HepG2 (cell line): ENCODE measurements at regions not wholly inside any gene's neighbourhood (a gene's known extent, or its start where the extent isn't known, plus 50 kb on each side); places are given as distances from the start of the nearest gene placed in this dataset.

Experiments
- CTCF ChIP-seq: sonication (generic); formaldehyde crosslinking; IDR thresholded peaks from 2 replicates; pipeline ENCODE4 v1.5.0; 2020; ENCODE audit warnings: mild to moderate bottlenecking, missing genetic modification reagents, moderate library complexity
- HDAC1 ChIP-seq: sonication (generic); formaldehyde crosslinking; IDR thresholded peaks from 2 replicates; pipeline ENCODE4 v1.5.1; 2020; ENCODE audit warnings: mild to moderate bottlenecking, missing genetic modification reagents
- HMGXB4 ChIP-seq, 2 experiments: sonication (generic) in 1 of 2; formaldehyde crosslinking in 1 of 2; IDR thresholded peaks; 2 replicates each; pipeline versions ENCODE4 v1.4.0 to v1.6.1; 2018 to 2020; ENCODE audit warnings: missing genetic modification reagents in 2 of 2, borderline replicate concordance in 1 of 2, low read depth in 1 of 2, mild to moderate bottlenecking in 1 of 2, missing biosample characterization in 1 of 2
- HNRNPK ChIP-seq: fragments of 200-400 bp; formaldehyde crosslinking; IDR thresholded peaks from 2 replicates; pipeline ENCODE4 v1.6.1; 2018; ENCODE audit warnings: low read length, low read depth, moderate library complexity, mild to moderate bottlenecking; ENCODE audit not compliant: poor library complexity, severe bottlenecking
- MLXIP ChIP-seq: sonication (generic); formaldehyde crosslinking; IDR thresholded peaks from 2 replicates; pipeline ENCODE4 v1.9.0; 2021; ENCODE audit warnings: missing genetic modification reagents, borderline replicate concordance
- PAXIP1 ChIP-seq: sonication (generic); formaldehyde crosslinking; conservative IDR thresholded peaks from 2 replicates; pipeline ENCODE4 v1.4.0; 2020; ENCODE audit warnings: mild to moderate bottlenecking, missing genetic modification reagents, moderate library complexity
- PHF21A ChIP-seq: sonication (generic); formaldehyde crosslinking; IDR thresholded peaks from 2 replicates; pipeline ENCODE4 v1.5.0; 2020; ENCODE audit warnings: mild to moderate bottlenecking, missing genetic modification reagents
- SNRNP70 ChIP-seq: fragments of 200-400 bp; formaldehyde crosslinking; IDR thresholded peaks from 2 replicates; pipeline ENCODE4 v1.6.1; 2017; ENCODE audit warnings: mild to moderate bottlenecking, low read depth, low read length, moderate library complexity
- SPEN ChIP-seq: sonication (generic); formaldehyde crosslinking; IDR thresholded peaks from 2 replicates; pipeline ENCODE4 v1.5.1; 2020; ENCODE audit warnings: low read depth, mild to moderate bottlenecking, missing genetic modification reagents
- TP53 ChIP-seq: sonication (generic); formaldehyde crosslinking; conservative IDR thresholded peaks from 2 replicates; pipeline ENCODE4 v1.4.0; 2020; ENCODE audit warnings: missing genetic modification reagents
- ZBTB26 ChIP-seq: IDR thresholded peaks from 2 replicates; pipeline ENCODE4 v1.6.1; 2016; ENCODE audit warnings: missing compliant biosample characterization, missing genetic modification reagents, borderline replicate concordance
- ZFP36L2 ChIP-seq: sonication (generic); formaldehyde crosslinking; IDR thresholded peaks from 2 replicates; pipeline ENCODE4 v1.4.0; 2020; ENCODE audit warnings: missing genetic modification reagents
- ZFP62 ChIP-seq: sonication (generic); formaldehyde crosslinking; IDR thresholded peaks from 2 replicates; pipeline ENCODE4 v1.4.0; 2020; ENCODE audit warnings: missing genetic modification reagents
- ZNF253 ChIP-seq: sonication (generic); formaldehyde crosslinking; IDR thresholded peaks from 2 replicates; pipeline ENCODE4 v1.8.0; 2022; ENCODE audit warnings: mild to moderate bottlenecking, missing genetic modification reagents, borderline replicate concordance
- ZNF326 ChIP-seq: sonication (generic); formaldehyde crosslinking; IDR thresholded peaks from 2 replicates; pipeline ENCODE4 v1.4.0; 2020; ENCODE audit warnings: missing genetic modification reagents, borderline replicate concordance
- ZNF468 ChIP-seq: sonication (generic); formaldehyde crosslinking; IDR thresholded peaks from 2 replicates; pipeline ENCODE4 v1.8.0; 2022; ENCODE audit warnings: mild to moderate bottlenecking, moderate library complexity, missing genetic modification reagents
- ZNF547 ChIP-seq: sonication (generic); formaldehyde crosslinking; IDR thresholded peaks from 2 replicates; pipeline ENCODE4 v1.5.1; 2020; ENCODE audit warnings: mild to moderate bottlenecking, missing genetic modification reagents

- TF ChIP-seq MLXIP (CRISPR knock-in tag) (peak; percentile 45; the same call in 1 of the 2 replicates), ZFP36L2 (no peak), ZNF468 (CRISPR knock-in tag) (no peak), CTCF (CRISPR knock-in tag) (no peak), SNRNP70 (no peak), SPEN (peak; percentile 14; the same call in 1 of the 2 replicates), ZFP62 (CRISPR knock-in tag) (no peak), ZNF253 (CRISPR knock-in tag) (no peak), PHF21A (CRISPR knock-in tag) (no peak), ZNF326 (CRISPR knock-in tag) (no peak), ZBTB26 (CRISPR knock-in tag) (no peak), TP53 (CRISPR knock-in tag) (no peak), HDAC1 (CRISPR knock-in tag) (no peak; the same call in 1 of the 2 replicates), ZNF547 (CRISPR knock-in tag) (no peak), PAXIP1 (CRISPR knock-in tag) (no peak), HNRNPK (no peak), HMGXB4 (CRISPR knock-in tag; IDR thresholded peaks at IDR 0.05; ENCODE audit: borderline replicate concordance in 1 of 2, low read depth in 1 of 2) (no peak; a peak in 1 of 4 replicates)
These were observed 49.7 kb upstream of the ATF3 start (continued) for GRCh38 chr1:212558693-212559480.
